K562 (cell line): ENCODE measurements at regions not wholly inside any gene's neighbourhood (a gene's known extent, or its start where the extent isn't known, plus 50 kb on each side); places are given as distances from the start of the nearest gene placed in this dataset.

Experiments used
- ATAC-seq: fragments of 200-7000 bp; cut with Tn5 transposase; 3 replicates; pipeline ENCODE4 v1.9.1; 2020; ENCODE audit warnings: moderate library complexity
- BruUV-seq: library from RNA; stranded (reverse); fragments of 400-500 nt; replicated peaks from 2 replicates; lab custom pipeline; 2021; lab: Mats Ljungman, UMichigan
- CTCF ChIA-PET: fragments of 300-600 bp; formaldehyde crosslinking; extraction: SDS; loops from one replicate; lab custom pipeline; 2021; ENCODE audit warnings: low intra/inter-chr PET ratio; lab: Yijun Ruan, JAX
- POLR2A ChIA-PET: fragments of 300-600, 350-650 bp; sonication (Branson Sonifier 250); formaldehyde crosslinking; extraction: SDS; loops from one replicate; lab custom pipeline; 2021; ENCODE audit warnings: antibody characterized with exemption, inconsistent platforms; lab: Yijun Ruan, JAX
- DNase-seq, 4 experiments: peaks; one replicate each; pipeline versions ENCODE4 v3.0.0 to v3.0.0-alpha.2; 2011 to 2018; ENCODE audit warnings: low spot score in 3 of 4, mixed read lengths in 3 of 4; ENCODE audit errors: extremely low read depth in 1 of 4
- FAIRE-seq: peaks from 2 replicates; lab custom pipeline; 2011; peaks lifted over from hg19 to GRCh38; lab: Jason Lieb, UNC
- H2AFZ ChIP-seq: 2 replicates; pipeline ENCODE4 v1.6.0; 2011; ENCODE audit warnings: low read depth, low read length, control low read depth, inconsistent platforms
- H3K27ac ChIP-seq: fragments of 200-600 bp; 3 replicates; pipeline ENCODE4 v1.8.0; 2011; ENCODE audit warnings: low read depth, mild to moderate bottlenecking, control low read depth, inconsistent platforms, low read length, moderate library complexity, mixed read lengths; ENCODE audit errors: extremely low read depth
- H3K27me3 ChIP-seq, 2 experiments: fragments of 300-600 bp in 1 of 2; 2 replicates in 1 of 2; 3 replicates in 1 of 2; pipeline versions ENCODE4 v1.6.0 to v1.8.0; 2011; ENCODE audit warnings: inconsistent platforms in 2 of 2, low read length in 2 of 2, mild to moderate bottlenecking in 1 of 2, mixed read lengths in 1 of 2, moderate library complexity in 1 of 2; ENCODE audit not compliant: control insufficient read depth in 2 of 2, insufficient read depth in 2 of 2
- H3K36me3 ChIP-seq: fragments of 300-600 bp; 3 replicates; pipeline ENCODE4 v1.8.0; 2011; ENCODE audit warnings: mild to moderate bottlenecking, low read length, inconsistent platforms; ENCODE audit not compliant: control insufficient read depth, insufficient read depth
- H3K4me1 ChIP-seq, 2 experiments: fragments of 200-600 bp in 1 of 2; replicated peaks in 1 of 2; 2 replicates in 1 of 2; 3 replicates in 1 of 2; pipeline versions ENCODE4 v1.5.1 to v1.8.0; 2011; ENCODE audit warnings: inconsistent platforms in 2 of 2, low read length in 2 of 2, mild to moderate bottlenecking in 1 of 2, mixed read lengths in 1 of 2, moderate library complexity in 1 of 2; ENCODE audit not compliant: control insufficient read depth in 2 of 2, insufficient read depth in 2 of 2
- H3K4me2 ChIP-seq: 2 replicates; pipeline ENCODE4 v1.6.1; 2011; ENCODE audit warnings: low read length, control low read depth, inconsistent platforms, mixed read lengths; ENCODE audit not compliant: insufficient read depth
- H3K4me3 ChIP-seq: fragments of 200-600 bp; sonication (generic), shearing (Covaris generic); 2 replicates; pipeline ENCODE4 v1.5.1; 2016; ENCODE audit warnings: control low read depth, inconsistent platforms
- H3K79me2 ChIP-seq: fragments of 200-600 bp; 3 replicates; pipeline ENCODE4 v1.8.0; 2011; ENCODE audit warnings: low read length, inconsistent platforms; ENCODE audit not compliant: control insufficient read depth, insufficient read depth
- H3K9ac ChIP-seq, 2 experiments: 2 replicates each; pipeline versions ENCODE4 v1.6.0 to v1.6.1; 2011; ENCODE audit warnings: low read depth in 2 of 2, low read length in 2 of 2, control low read depth in 1 of 2, inconsistent platforms in 1 of 2, mild to moderate bottlenecking in 1 of 2, mixed read lengths in 1 of 2; ENCODE audit not compliant: insufficient read depth in 1 of 2
- H3K9me1 ChIP-seq: one replicate; pipeline ENCODE4 v1.6.0; 2011; ENCODE audit warnings: inconsistent platforms, mild to moderate bottlenecking, low read length, moderate library complexity; ENCODE audit not compliant: control insufficient read depth, insufficient read depth
- H3K9me3 ChIP-seq: replicated peaks from 2 replicates; pipeline ENCODE4 v1.5.1; 2011; ENCODE audit warnings: low read depth, low read length, inconsistent platforms; ENCODE audit not compliant: control insufficient read depth, insufficient read depth
- H4K20me1 ChIP-seq: replicated peaks from 2 replicates; pipeline ENCODE4 v1.6.1; 2011; ENCODE audit warnings: low read length, inconsistent platforms, mixed read lengths; ENCODE audit not compliant: control insufficient read depth, insufficient read depth
- AFF1 ChIP-seq, 2 experiments: fragments of 450-650 bp; IDR thresholded peaks; 2 replicates each; pipeline ENCODE4 v1.6.1; 2018; ENCODE audit warnings: mild to moderate bottlenecking in 2 of 2, low read depth in 1 of 2; ENCODE audit not compliant: partially characterized antibody in 2 of 2
- CLOCK ChIP-seq: fragments of 250-450 bp; sonication (Bioruptor Pico); IDR thresholded peaks from 2 replicates; pipeline ENCODE4 v1.4.0; 2020; ENCODE audit warnings: mild to moderate bottlenecking, moderate library complexity, borderline replicate concordance
- KDM5B ChIP-seq: fragments of 200-600 bp; sonication (generic); IDR thresholded peaks from 2 replicates; pipeline ENCODE4 v1.6.1; 2012; ENCODE audit warnings: low read depth, mild to moderate bottlenecking, moderate library complexity, low read length, control low read depth, inconsistent platforms; ENCODE audit not compliant: insufficient replicate concordance
- PTTG1 ChIP-seq: fragments of 450-650 bp; IDR thresholded peaks from 2 replicates; pipeline ENCODE4 v1.6.1; 2016; ENCODE audit warnings: low read depth, mild to moderate bottlenecking, missing genetic modification characterization, missing compliant biosample characterization
- SP1 ChIP-seq: sonication (generic); formaldehyde crosslinking; IDR thresholded peaks from 2 replicates; pipeline ENCODE4 v1.8.1; 2022; ENCODE audit warnings: mild to moderate bottlenecking, missing genetic modification reagents
- SPI1 ChIP-seq: IDR thresholded peaks from 2 replicates; pipeline ENCODE4 v1.6.1; 2011; ENCODE audit warnings: low read depth, low read length, control low read depth, borderline replicate concordance
- U2AF2 ChIP-seq: fragments of 200-400 bp; formaldehyde crosslinking; optimal IDR thresholded peaks from 2 replicates; pipeline ENCODE3; 2017; ENCODE audit warnings: low read depth, mild to moderate bottlenecking, low read length
- WGBS: fragments of 100-300 bp; shearing (Covaris generic); methylation state at CpG from one replicate; pipeline ENCODE4 v1.1.6; 2016; ENCODE audit warnings: low coverage, mixed read lengths; ENCODE audit not compliant: insufficient coverage; ENCODE audit errors: missing lambda C conversion rate; 5-methylcytosine and 5-hydroxymethylcytosine counted together
- in situ Hi-C: fragments of 300-500 bp; cut with MboI; formaldehyde crosslinking; loops from 4 replicates; pipeline ENCODE4 v1.15.0; 2018; ENCODE audit warnings: inconsistent platforms, mixed read lengths
- intact Hi-C: fragments of 100-400 bp; cut with micrococcal nuclease; formaldehyde crosslinking; loops from 2 replicates; pipeline ENCODE4 v1.14.2; 2022

- TF ChIP-seq AFF1 (IDR thresholded peaks at IDR 0.05; ENCODE audit: low read depth in 1 of 2, partially characterized antibody in 2 of 2) (no peak), SP1 (no peak)
Measured at GRCh38 chr5:52255308-52255707, 532.4 kb upstream of the ITGA1 start (continued).

- no peaks in the 10 kb centered on the region for H3K27me3 ChIP-seq
- ATAC-seq (no peak), FAIRE-seq (no peak), DNase-seq (no peak)
- TF ChIP-seq KDM5B (no peak), CLOCK (CRISPR knock-in tag) (no peak), U2AF2 (no peak), SPI1 (no peak), PTTG1 (tag) (no peak)
- intact Hi-C loops (no loop called here), in situ Hi-C loops (no loop called here)
- CTCF ChIA-PET, result no interaction called here
- no peak overlapping the region for H2AFZ ChIP-seq
- 0% methylated on average over 3 of the region's 3 CpGs for whole genome bisulfite sequencing
- no peak overlapping the region for H3K4me3 ChIP-seq
- H3K9me3 ChIP-seq, result no peaks in the 10 kb centered on the region
- H3K4me1 ChIP-seq, result no peaks in the 10 kb centered on the region
- no peak overlapping the region for H3K9ac ChIP-seq
- H3K36me3 ChIP-seq, result no peaks in the 10 kb centered on the region
- no peaks in the 10 kb centered on the region for H3K9me1 ChIP-seq
- no peaks in the 10 kb centered on the region for H3K79me2 ChIP-seq
- POLR2A ChIA-PET, result no interaction called here
- H3K27ac ChIP-seq, result no peak overlapping the region
- no peak overlapping the region for H3K4me2 ChIP-seq
- H4K20me1 ChIP-seq, result no peaks in the 10 kb centered on the region
- no TSS peak for BruUV-seq
Measured at GRCh38 chr5:52262844-52263243, 524.9 kb upstream of the ITGA1 start.
